Right lobe of liver (tissue), 6 donors: ENCODE measurements at regions not wholly inside any gene's neighbourhood (a gene's known extent, or its start where the extent isn't known, plus 50 kb on each side); places are given as distances from the start of the nearest gene placed in this dataset.
"Not testable (repeated sequence)": the region's sequence is repeated elsewhere in the genome, so short reads cannot be mapped to it uniquely, and the experiment has no call there.

Source experiments
- ATAC-seq, 4 donors: fragments of 200-7000 bp; cut with Tn5 transposase; one replicate each; pipeline ENCODE4 v1.9.1; 2020; ENCODE audit warnings: mild to moderate bottlenecking in 4 of 4, moderate library complexity in 4 of 4
- DNase-seq, 3 donors: peaks; one replicate each; pipeline ENCODE4 v3.0.0-alpha.2; 2020
- H3K27ac ChIP-seq, 3 donors: fragments of 200-600 bp; one replicate each; pipeline ENCODE4 v1.8.0; 2022
- H3K27me3 ChIP-seq, 2 donors: fragments of 200-600 bp; one replicate each; pipeline ENCODE4 v1.8.0; 2022
- H3K36me3 ChIP-seq, 4 donors: fragments of 200-600 bp; sonication (generic) in 1 of 4; one replicate each; pipeline versions ENCODE4 v1.5.1 to v1.8.0; 2017 to 2022; ENCODE audit warnings: control low read depth in 1 of 4
- H3K4me1 ChIP-seq, 4 donors: fragments of 200-600 bp; sonication (generic) in 1 of 4; one replicate each; pipeline versions ENCODE4 v1.5.1 to v1.8.0; 2017 to 2022; ENCODE audit warnings: control low read depth in 1 of 4
- H3K4me3 ChIP-seq, 3 donors: fragments of 200-600 bp; one replicate each; pipeline ENCODE4 v1.8.0; 2022
- H3K9me3 ChIP-seq, 4 donors: fragments of 200-600 bp; sonication (generic) in 1 of 4; one replicate each; pipeline versions ENCODE4 v1.5.1 to v1.8.0; 2017 to 2022; ENCODE audit warnings: control low read depth in 1 of 4
- CTCF ChIP-seq, 4 donors: fragments of 200-600 bp in 3 of 4; fragments of 450-650 bp in 1 of 4; IDR thresholded peaks; one replicate each; pipeline versions ENCODE4 v1.5.1 to v1.8.0; 2016 to 2022; ENCODE audit warnings: antibody characterized with exemption in 4 of 4, mild to moderate bottlenecking in 2 of 4
- POLR2A ChIP-seq: fragments of 450-650 bp; IDR thresholded peaks from one replicate; pipeline ENCODE4 v1.6.1; 2017; ENCODE audit warnings: antibody characterized with exemption, mild to moderate bottlenecking
- WGBS: methylation state at CpG from one replicate; pipeline ENCODE4 v1.1.6; 2018; ENCODE audit warnings: low coverage, low lambda C conversion rate; ENCODE audit not compliant: insufficient coverage; ENCODE audit errors: missing lambda C conversion rate; 5-methylcytosine and 5-hydroxymethylcytosine counted together
- intact Hi-C, 2 donors: fragments of 100-400 bp; cut with DNase I; formaldehyde crosslinking; loops; one replicate each; pipeline versions ENCODE4 v1.11.2 to v1.14.1; 2022
- donor health status: DM: no; HTN: yes; CAD: no.
- donor health status: DM: no; HTN: no; CAD: no.
- donor health status: DM: no; HTN: no; CAD: no.
- donor health status: DM: no; HTN: yes; CAD: no.
- donor health status: DM: no; HTN: yes; CAD: no.

- ATAC-seq (peak; percentile 91 to 97 (median 95)), DNase-seq (no peak)
- H3K9me3 ChIP-seq, result no peaks in the 10 kb centered on the region
- intact Hi-C loops, result no loop called here
- TF ChIP-seq POLR2A, result no peak
- no peak for TF ChIP-seq CTCF (IDR thresholded peaks at IDR 0.05)
- H3K36me3 ChIP-seq, result no peaks in the 10 kb centered on the region
- H3K4me3 ChIP-seq, result no peak overlapping the region
- no peaks in the 10 kb centered on the region for H3K27me3 ChIP-seq
- peaks cover 0 to 30% (median 14%) of the 10 kb centered on the region in 4 donors for H3K4me1 ChIP-seq
- H3K27ac ChIP-seq, result no peak overlapping the region
- 60% methylated on average over 5 of the region's 5 CpGs for WGBS
Measured at GRCh38 chr1:219074084-219074728, 99.5 kb upstream of the LYPLAL1 start.

DNA sequence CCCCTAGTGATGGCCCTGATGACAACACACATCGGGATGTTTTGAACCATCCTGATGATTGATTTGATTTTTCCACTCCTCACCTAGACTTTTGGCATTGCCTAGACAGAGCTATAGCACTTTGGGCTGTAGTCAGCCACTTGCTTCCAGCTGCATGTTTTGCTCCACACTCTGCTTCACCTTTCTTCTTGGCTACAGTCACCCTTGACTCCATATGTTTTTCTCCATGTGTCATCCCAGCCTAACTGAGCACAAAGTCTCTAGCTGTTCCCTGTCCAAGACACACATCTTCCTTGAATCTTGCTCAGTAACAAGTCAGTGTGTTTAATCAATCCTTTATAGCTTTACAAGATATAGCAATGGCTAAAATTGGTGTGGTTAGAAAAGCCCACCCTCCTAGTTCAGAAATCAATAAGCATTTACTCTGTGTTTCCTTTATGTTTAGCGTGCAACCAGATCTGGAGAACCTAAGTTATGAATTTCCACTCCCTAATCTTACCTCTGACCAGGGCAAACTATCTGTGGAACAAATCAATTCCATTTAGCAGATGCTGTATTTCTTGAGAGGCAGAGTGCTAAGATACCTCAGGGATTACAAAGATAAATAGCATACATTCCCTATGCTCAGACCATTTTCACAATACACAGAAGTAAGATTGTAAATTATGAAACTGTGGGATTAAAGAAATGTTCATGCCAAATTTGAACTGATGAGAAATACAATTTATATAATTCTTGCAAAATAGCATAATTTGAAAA is 98.4 kb upstream of the LYPLAL1 start:
- ATAC-seq (peak; percentile 9 to 50 (median 40)), DNase-seq (no peak)
- Histone ChIP-seq H3K4me3 (no peak overlapping the region), H3K36me3 (no peaks in the 10 kb centered on the region), H3K27me3 (no peaks in the 10 kb centered on the region), H3K4me1 (peaks cover 0 to 30% (median 14%) of the 10 kb centered on the region in 4 donors), H3K27ac (no peak overlapping the region), H3K9me3 (no peaks in the 10 kb centered on the region)
- 49% methylated on average over 2 of the region's 2 CpGs for WGBS
- TF ChIP-seq CTCF (IDR thresholded peaks at IDR 0.05) (no peak), POLR2A (no peak)
- intact Hi-C loops, result no loop called here

- intact Hi-C loops, result no loop called here
Measured at GRCh38 chr1:219076326-219076937, 97.2 kb upstream of the LYPLAL1 start.

DNA sequence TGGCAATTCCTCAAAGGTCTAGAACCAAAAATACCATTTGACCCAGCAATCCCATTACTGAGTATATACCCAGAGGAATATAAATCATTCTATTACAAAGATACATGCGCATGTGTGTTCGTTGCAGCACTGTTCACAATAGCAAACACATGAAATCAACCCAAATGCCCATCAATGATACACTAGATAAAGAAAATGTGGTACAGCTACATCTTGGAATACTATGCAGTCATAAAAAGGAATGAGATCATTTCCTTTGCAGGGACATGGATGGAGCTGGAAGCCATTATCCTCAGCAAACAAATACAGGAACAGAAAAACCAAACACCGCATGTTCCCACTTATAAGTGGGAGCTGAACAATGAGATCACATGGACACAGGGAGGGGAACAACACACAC is 95.9 kb upstream of the LYPLAL1 start:
- H3K27ac ChIP-seq, H3K4me3 ChIP-seq: not testable (repeated sequence)

More at GRCh38 chr1:219076326-219076937, 97.2 kb upstream of the LYPLAL1 start:
- Histone ChIP-seq H3K4me3 (no peak overlapping the region), H3K36me3 (no peaks in the 10 kb centered on the region), H3K9me3 (no peaks in the 10 kb centered on the region), H3K27me3 (no peaks in the 10 kb centered on the region), H3K4me1 (peaks cover 0 to 30% (median 14%) of the 10 kb centered on the region in 4 donors), H3K27ac (no peak overlapping the region)
- no peak for DNase-seq
- ATAC-seq, result peak; percentile 33 to 60 (median 53)
- WGBS, result 71% methylated on average over 1 of the region's 1 CpG
- no peak for TF ChIP-seq CTCF (IDR thresholded peaks at IDR 0.05)
- TF ChIP-seq POLR2A, result no peak

More for the DNA sequence above, 95.9 kb upstream of the LYPLAL1 start:
- H3K36me3 ChIP-seq, ATAC-seq, H3K27me3 ChIP-seq, H3K9me3 ChIP-seq, DNase-seq, intact Hi-C loops: not testable (repeated sequence)
- 98% methylated on average over 3 of the region's 3 CpGs for WGBS
- peaks cover 0 to 30% (median 14%) of the 10 kb centered on the region in 4 donors for H3K4me1 ChIP-seq
